GM18520 (cell line): ENCODE measurements at regions not wholly inside any gene's neighbourhood (a gene's known extent, or its start where the extent isn't known, plus 50 kb on each side); places are given as distances from the start of the nearest gene placed in this dataset.
"Not testable (repeated sequence)": the region's sequence is repeated elsewhere in the genome, so short reads cannot be mapped to it uniquely, and the experiment has no call there.

Experiments used
- ATAC-seq: cut with Tn5 transposase; IDR thresholded peaks from one replicate; pipeline ENCODE4 v1.9.1; 2021; ENCODE audit not compliant: unreplicated experiment

DNA sequence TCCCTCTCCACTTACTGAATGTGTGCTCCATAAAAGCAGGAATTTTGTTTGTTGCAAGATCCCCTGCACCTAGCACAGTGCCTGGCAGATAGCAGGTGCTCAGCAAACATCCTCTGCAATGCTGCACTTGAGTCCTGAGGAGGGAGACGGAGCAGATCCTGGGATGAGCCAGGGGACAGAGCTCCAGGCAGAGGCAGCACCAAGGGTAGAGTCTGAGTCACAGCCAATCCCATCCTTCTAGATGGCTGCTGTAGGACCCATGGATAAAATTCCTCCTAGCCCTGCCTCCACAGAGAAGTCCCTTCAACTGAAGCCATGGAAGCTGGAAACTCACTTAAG is 59.3 kb upstream of the SULF2 start:
- not testable (repeated sequence) for ATAC-seq

GRCh38 chr20:47843886-47844567 is 58.7 kb upstream of the SULF2 start:
- no peak for ATAC-seq

GRCh38 chr20:47842950-47843349 is 57.7 kb upstream of the SULF2 start:
- not testable (repeated sequence) for ATAC-seq

- ATAC-seq: not testable (repeated sequence)
These were observed 56.7 kb upstream of the SULF2 start for GRCh38 chr20:47842004-47842403.

DNA sequence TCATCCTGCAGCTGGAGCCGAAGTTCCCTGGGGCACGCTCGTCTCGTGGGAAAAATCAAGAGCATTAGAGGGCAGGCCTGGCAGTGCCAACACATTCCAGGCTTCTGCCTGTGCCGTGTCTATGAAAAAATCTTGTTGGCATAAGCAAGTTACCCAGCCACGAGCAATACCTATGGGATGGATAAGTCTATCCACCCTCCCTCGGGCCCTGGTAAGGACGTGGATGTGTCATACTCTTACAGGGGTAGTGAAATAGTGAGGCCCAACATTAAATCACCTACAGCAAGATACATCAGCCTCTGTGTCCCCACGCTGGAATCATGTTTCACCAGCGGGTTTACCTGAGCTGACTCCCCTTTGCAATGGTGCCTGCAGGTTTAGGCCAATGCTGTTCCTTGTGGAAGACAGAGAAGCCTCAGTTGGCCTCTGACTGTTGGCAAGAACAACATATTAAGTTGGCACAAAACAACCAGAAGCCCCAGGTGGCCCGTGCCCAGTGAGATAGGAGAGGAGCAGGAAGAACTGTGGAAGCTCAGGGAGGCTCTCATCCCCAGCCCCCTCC is 51.1 kb upstream of the SULF2 start:
- not testable (repeated sequence) for ATAC-seq
